ENCODE measurements at regions not wholly inside any gene's neighbourhood (a gene's known extent, or its start where the extent isn't known, plus 50 kb on each side); places are given as distances from the start of the nearest gene placed in this dataset.

GRCh38 chr17:33438139-33438538 lies 145.0 kb upstream of the ASIC2 start:
- DNase-seq (ENCODE audit: extremely low spot score, unreplicated experiment): no peak
- Mint-ChIP-seq H3K36me3 (ENCODE audit: unreplicated experiment) (peaks cover under 1% of the 10 kb centered on the region), H3K27me3 (ENCODE audit: unreplicated experiment) (no peaks in the 10 kb centered on the region), H3K4me1 (ENCODE audit: unreplicated experiment) (no peaks in the 10 kb centered on the region), H3K9me3 (ENCODE audit: unreplicated experiment) (peaks cover 34% of the 10 kb centered on the region), H3K27ac (ENCODE audit: unreplicated experiment) (no peak overlapping the region), H3K4me3 (ENCODE audit: unreplicated experiment) (no peak overlapping the region)
- TF ChIP-seq CTCF (IDR thresholded peaks at IDR 0.05): no peak

- Mint-ChIP-seq H3K27ac (ENCODE audit: unreplicated experiment) (no peak overlapping the region), H3K9me3 (ENCODE audit: unreplicated experiment) (peaks cover 35% of the 10 kb centered on the region), H3K4me3 (ENCODE audit: unreplicated experiment) (no peak overlapping the region), H3K36me3 (ENCODE audit: unreplicated experiment) (no peaks in the 10 kb centered on the region), H3K4me1 (ENCODE audit: unreplicated experiment) (no peaks in the 10 kb centered on the region), H3K27me3 (ENCODE audit: unreplicated experiment) (no peaks in the 10 kb centered on the region)
- no peak for DNase-seq (ENCODE audit: extremely low spot score, unreplicated experiment)
- no peak for TF ChIP-seq CTCF (IDR thresholded peaks at IDR 0.05)
Measured at GRCh38 chr17:33438578-33438977, 145.5 kb upstream of the ASIC2 start.

- Mint-ChIP-seq H3K4me3 (ENCODE audit: unreplicated experiment) (no peak overlapping the region), H3K9me3 (ENCODE audit: unreplicated experiment) (peaks cover 48% of the 10 kb centered on the region), H3K36me3 (ENCODE audit: unreplicated experiment) (no peaks in the 10 kb centered on the region), H3K27ac (ENCODE audit: unreplicated experiment) (no peak overlapping the region), H3K4me1 (ENCODE audit: unreplicated experiment) (no peaks in the 10 kb centered on the region), H3K27me3 (ENCODE audit: unreplicated experiment) (no peaks in the 10 kb centered on the region)
- TF ChIP-seq CTCF (IDR thresholded peaks at IDR 0.05): no peak
- DNase-seq (ENCODE audit: extremely low spot score, unreplicated experiment): no peak
Measured at GRCh38 chr17:33442320-33442719, 149.2 kb upstream of the ASIC2 start.

GRCh38 chr17:33444731-33445130 lies 151.6 kb upstream of the ASIC2 start:
- Mint-ChIP-seq H3K4me1 (ENCODE audit: unreplicated experiment) (no peaks in the 10 kb centered on the region), H3K4me3 (ENCODE audit: unreplicated experiment) (no peak overlapping the region), H3K27me3 (ENCODE audit: unreplicated experiment) (no peaks in the 10 kb centered on the region), H3K9me3 (ENCODE audit: unreplicated experiment) (peaks cover 49% of the 10 kb centered on the region), H3K36me3 (ENCODE audit: unreplicated experiment) (no peaks in the 10 kb centered on the region), H3K27ac (ENCODE audit: unreplicated experiment) (no peak overlapping the region)
- TF ChIP-seq CTCF (IDR thresholded peaks at IDR 0.05): no peak
- no peak for DNase-seq (ENCODE audit: extremely low spot score, unreplicated experiment)

- DNase-seq (ENCODE audit: extremely low spot score, unreplicated experiment): no peak
- Mint-ChIP-seq H3K27ac (ENCODE audit: unreplicated experiment) (no peak overlapping the region), H3K27me3 (ENCODE audit: unreplicated experiment) (no peaks in the 10 kb centered on the region), H3K4me1 (ENCODE audit: unreplicated experiment) (no peaks in the 10 kb centered on the region), H3K4me3 (ENCODE audit: unreplicated experiment) (no peak overlapping the region), H3K36me3 (ENCODE audit: unreplicated experiment) (no peaks in the 10 kb centered on the region), H3K9me3 (ENCODE audit: unreplicated experiment) (peaks cover 42% of the 10 kb centered on the region)
- no peak for TF ChIP-seq CTCF (IDR thresholded peaks at IDR 0.05)
Measured at GRCh38 chr17:33447090-33447489, 154.0 kb upstream of the ASIC2 start.

Measured in osteocyte (in vitro differentiated cells).